ENCODE measurements at regions not wholly inside any gene's neighbourhood (a gene's known extent, or its start where the extent isn't known, plus 50 kb on each side); places are given as distances from the start of the nearest gene placed in this dataset.

DNA sequence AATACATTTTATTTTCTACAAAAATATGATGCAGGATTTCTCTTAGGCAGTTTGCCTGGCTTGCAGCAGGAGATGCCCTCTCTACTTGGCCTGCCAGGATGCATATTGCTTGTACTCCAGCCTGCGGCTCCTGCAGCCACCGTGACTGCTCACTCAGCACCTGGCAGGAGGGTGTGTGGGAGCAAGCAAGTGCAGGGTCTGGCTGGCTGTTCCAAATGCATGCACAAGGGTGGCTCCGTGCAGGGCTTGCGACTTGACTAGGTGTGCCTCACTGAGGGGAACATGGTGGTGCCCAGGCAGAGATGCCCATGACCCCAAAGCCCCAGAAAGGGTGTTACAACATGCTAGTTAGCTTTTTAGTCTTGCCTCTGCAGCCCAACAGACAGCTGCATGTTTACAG is 1240.2 kb upstream of the ALCAM start:
- Histone ChIP-seq H3K27ac (no peak overlapping the region), H3K4me1 (replicated peaks in 1 of 2) (no peaks in the 10 kb centered on the region), H3K27me3 (no peaks in the 10 kb centered on the region), H3K9me3 (replicated peaks in 1 of 3) (peaks cover 0 to 13% (median 0%) of the 10 kb centered on the region in 3 donors), H3K4me3 (no peak overlapping the region), H3K36me3 (replicated peaks in 1 of 2) (no peaks in the 10 kb centered on the region)
- no peak for TF ChIP-seq POLR2A (IDR thresholded peaks at IDR 0.05)
- TF ChIP-seq, protein P1, sequence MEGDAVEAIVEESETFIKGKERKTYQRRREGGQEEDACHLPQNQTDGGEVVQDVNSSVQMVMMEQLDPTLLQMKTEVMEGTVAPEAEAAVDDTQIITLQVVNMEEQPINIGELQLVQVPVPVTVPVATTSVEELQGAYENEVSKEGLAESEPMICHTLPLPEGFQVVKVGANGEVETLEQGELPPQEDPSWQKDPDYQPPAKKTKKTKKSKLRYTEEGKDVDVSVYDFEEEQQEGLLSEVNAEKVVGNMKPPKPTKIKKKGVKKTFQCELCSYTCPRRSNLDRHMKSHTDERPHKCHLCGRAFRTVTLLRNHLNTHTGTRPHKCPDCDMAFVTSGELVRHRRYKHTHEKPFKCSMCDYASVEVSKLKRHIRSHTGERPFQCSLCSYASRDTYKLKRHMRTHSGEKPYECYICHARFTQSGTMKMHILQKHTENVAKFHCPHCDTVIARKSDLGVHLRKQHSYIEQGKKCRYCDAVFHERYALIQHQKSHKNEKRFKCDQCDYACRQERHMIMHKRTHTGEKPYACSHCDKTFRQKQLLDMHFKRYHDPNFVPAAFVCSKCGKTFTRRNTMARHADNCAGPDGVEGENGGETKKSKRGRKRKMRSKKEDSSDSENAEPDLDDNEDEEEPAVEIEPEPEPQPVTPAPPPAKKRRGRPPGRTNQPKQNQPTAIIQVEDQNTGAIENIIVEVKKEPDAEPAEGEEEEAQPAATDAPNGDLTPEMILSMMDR (IDR thresholded peaks at IDR 0.05) = no peak
- intact Hi-C loops (cut with DNase I) = no loop called here
- WGBS, 4 donors = 88 to 100% (median 96%) methylated on average over 1 to 4 of the region's 4 CpGs
- DNase-seq = no peak

DNA sequence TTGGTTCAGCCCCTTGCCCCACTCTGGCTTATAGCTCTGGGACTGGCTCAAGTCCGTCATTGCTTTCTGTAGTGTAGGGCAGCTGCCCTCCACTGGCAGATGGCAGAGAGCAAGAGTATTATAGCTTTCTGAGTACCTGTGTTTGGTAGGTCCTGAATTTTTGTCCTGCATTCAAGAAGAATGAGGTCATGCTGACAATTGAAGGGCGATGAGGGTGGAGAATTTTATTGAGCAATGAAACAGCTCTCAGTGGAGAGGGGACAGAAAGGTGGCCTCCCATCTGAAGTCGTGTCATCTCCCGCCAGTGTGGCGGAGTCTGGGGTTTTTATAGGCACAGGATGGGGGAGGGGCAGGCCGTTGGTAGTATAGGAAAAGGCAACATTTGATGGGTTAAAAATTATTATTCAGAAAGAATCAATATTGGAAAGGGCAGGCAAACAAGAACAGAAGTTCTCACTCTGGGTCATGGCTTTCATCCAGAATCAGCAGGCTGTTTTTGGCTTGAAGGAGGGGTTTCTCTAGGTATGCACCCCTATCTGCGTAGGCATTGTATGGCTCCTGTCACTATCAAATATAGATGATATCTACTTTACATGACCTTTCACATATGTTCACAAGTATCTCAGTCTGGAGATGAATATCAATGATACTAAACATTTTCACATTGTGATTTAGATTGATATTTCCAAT is 1239.7 kb upstream of the ALCAM start:
- no peak for TF ChIP-seq POLR2A (IDR thresholded peaks at IDR 0.05)
- WGBS, 4 donors = 85 to 94% (median 88%) methylated on average over 7 of the region's 7 CpGs
- no peak for DNase-seq
- Histone ChIP-seq H3K27me3 (no peaks in the 10 kb centered on the region), H3K36me3 (replicated peaks in 1 of 2) (no peaks in the 10 kb centered on the region), H3K4me3 (no peak overlapping the region), H3K27ac (no peak overlapping the region), H3K4me1 (replicated peaks in 1 of 2) (no peaks in the 10 kb centered on the region), H3K9me3 (replicated peaks in 1 of 3) (peaks cover 0 to 13% (median 0%) of the 10 kb centered on the region in 3 donors)
- intact Hi-C loops (cut with DNase I) = no loop called here

DNA sequence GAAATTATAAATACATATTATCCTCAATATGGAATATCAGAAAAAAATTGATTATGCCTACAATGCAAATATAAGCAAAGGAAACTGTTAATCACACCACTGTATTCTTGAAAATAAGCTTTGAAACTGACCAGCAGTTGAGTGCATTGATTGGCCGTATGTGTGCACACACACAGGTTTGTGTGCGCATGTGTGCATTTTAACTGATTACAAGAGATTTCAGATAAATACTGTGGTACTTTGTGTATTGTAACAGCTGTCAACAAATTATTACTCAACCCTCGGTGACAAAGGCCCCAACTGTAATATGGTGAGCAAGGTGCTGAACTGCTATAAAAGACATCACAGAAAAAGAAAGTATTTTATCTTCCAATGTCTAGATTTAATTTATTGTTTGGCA is 1238.9 kb upstream of the ALCAM start:
- WGBS, 4 donors = 82 to 89% (median 87%) methylated on average over 3 of the region's 3 CpGs
- no peak overlapping the region for H3K27ac ChIP-seq
- DNase-seq = no peak
- H3K36me3 ChIP-seq (replicated peaks in 1 of 2) = no peaks in the 10 kb centered on the region
- TF ChIP-seq, protein P1 (IDR thresholded peaks at IDR 0.05) = no peak
- no peak for TF ChIP-seq POLR2A (IDR thresholded peaks at IDR 0.05)
- no peaks in the 10 kb centered on the region for H3K4me1 ChIP-seq (replicated peaks in 1 of 2)
- no peak overlapping the region for H3K4me3 ChIP-seq
- intact Hi-C loops (cut with DNase I) = no loop called here
- no peaks in the 10 kb centered on the region for H3K27me3 ChIP-seq
- H3K9me3 ChIP-seq (replicated peaks in 1 of 3) = peaks cover 0 to 13% (median 0%) of the 10 kb centered on the region in 3 donors

DNA sequence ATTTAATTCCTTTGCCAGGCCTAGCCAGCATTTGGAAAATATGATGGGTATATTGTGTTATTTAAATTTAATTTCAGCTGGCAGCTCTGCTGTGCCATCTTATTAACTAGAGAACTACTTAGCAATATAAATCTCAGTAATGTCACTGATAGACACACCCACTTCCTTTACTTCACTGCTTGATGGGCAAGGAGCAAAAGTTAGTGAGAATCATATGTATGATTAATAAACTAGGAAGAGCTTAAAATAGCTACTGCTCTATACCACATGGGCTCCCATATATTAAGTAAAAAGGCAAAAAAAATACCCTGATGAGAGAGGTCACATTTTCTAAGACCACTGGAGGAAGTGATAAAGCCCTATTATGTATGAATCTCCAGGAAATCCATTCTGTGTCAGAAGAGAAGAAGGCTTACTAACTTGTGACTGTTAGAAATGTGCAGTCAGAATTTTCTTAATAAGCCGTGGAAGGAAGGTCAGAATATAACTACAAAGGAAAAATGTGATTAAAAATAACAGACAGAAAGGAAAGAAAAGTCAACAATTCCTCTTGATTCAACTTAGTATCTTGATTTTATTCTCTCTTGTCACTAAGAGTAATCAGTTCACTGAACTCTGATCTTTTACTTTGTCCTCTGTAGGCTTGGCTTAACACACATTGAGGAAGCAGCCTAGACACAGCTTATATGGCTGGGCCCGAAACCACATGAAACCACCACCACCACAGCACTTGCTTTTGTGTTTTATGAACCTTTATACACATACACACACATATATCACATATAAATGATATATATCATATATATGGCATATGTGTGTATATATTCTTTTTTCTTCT is 1233.9 kb upstream of the ALCAM start:
- Histone ChIP-seq H3K27ac (no peak overlapping the region), H3K4me1 (replicated peaks in 1 of 2) (no peaks in the 10 kb centered on the region), H3K9me3 (replicated peaks in 1 of 3) (peaks cover 0 to 13% (median 0%) of the 10 kb centered on the region in 3 donors), H3K27me3 (no peaks in the 10 kb centered on the region), H3K36me3 (replicated peaks in 1 of 2) (no peaks in the 10 kb centered on the region), H3K4me3 (no peak overlapping the region)
- intact Hi-C loops (cut with DNase I) = no loop called here
- TF ChIP-seq, protein P1 (IDR thresholded peaks at IDR 0.05) = no peak
- no peak for TF ChIP-seq POLR2A (IDR thresholded peaks at IDR 0.05)
- DNase-seq = no peak
- 63 to 70% (median 65%) methylated on average over 2 of the region's 2 CpGs for WGBS, 4 donors
